SU-DHL-6 (cell line): ENCODE measurements at regions not wholly inside any gene's neighbourhood (a gene's known extent, or its start where the extent isn't known, plus 50 kb on each side); places are given as distances from the start of the nearest gene placed in this dataset.

Experiments
- H2AFZ ChIP-seq: fragments of 200-600 bp; sonication (generic); 2 replicates; pipeline ENCODE4 v1.6.1; 2014; ENCODE audit warnings: low read depth, mild to moderate bottlenecking, moderate library complexity, mixed read lengths, antibody characterized with exemption, low read length; ENCODE audit not compliant: severe bottlenecking
- H3F3A ChIP-seq: fragments of 200-600 bp; shearing (Covaris generic); 2 replicates; pipeline ENCODE4 v1.6.0; 2016; ENCODE audit warnings: antibody characterized with exemption, mild to moderate bottlenecking; ENCODE audit not compliant: insufficient read depth
- H3K27ac ChIP-seq: fragments of 200-600 bp; sonication (generic); 2 replicates; pipeline ENCODE4 v1.5.1; 2016; ENCODE audit warnings: low read depth, mild to moderate bottlenecking, low read length, moderate library complexity, mixed read lengths
- H3K27me3 ChIP-seq: fragments of 200-600 bp; sonication (generic), shearing (Covaris generic); 2 replicates; pipeline ENCODE4 v1.6.0; 2014; ENCODE audit warnings: mild to moderate bottlenecking, low read length
- H3K36me3 ChIP-seq: fragments of 200-600 bp; sonication (generic); 2 replicates; pipeline ENCODE4 v1.6.1; 2014; ENCODE audit warnings: mild to moderate bottlenecking, low read length, mixed read lengths
- H3K4me2 ChIP-seq: fragments of 300-600, 200-600 bp; shearing (Covaris generic), sonication (generic); 2 replicates; pipeline ENCODE4 v1.6.0; 2014; ENCODE audit warnings: low read length, low read depth, mild to moderate bottlenecking; ENCODE audit not compliant: poor library complexity, severe bottlenecking
- H3K4me3 ChIP-seq: fragments of 200-600 bp; sonication (generic); 2 replicates; pipeline ENCODE4 v1.5.1; 2014; ENCODE audit warnings: antibody characterized with exemption, low read length, mild to moderate bottlenecking, mixed read lengths; ENCODE audit not compliant: insufficient read depth, poor library complexity, severe bottlenecking
- H3K79me2 ChIP-seq: fragments of 200-600 bp; sonication (generic); 2 replicates; pipeline ENCODE4 v1.6.1; 2014; ENCODE audit warnings: mild to moderate bottlenecking, low read length, moderate library complexity; ENCODE audit not compliant: insufficient read depth
- H3K9ac ChIP-seq: fragments of 200-600 bp; sonication (generic); 2 replicates; pipeline ENCODE4 v1.7.0; 2014; ENCODE audit warnings: mild to moderate bottlenecking, low read length
- H3K9me2 ChIP-seq: fragments of 200-600 bp; sonication (generic); replicated peaks from 2 replicates; pipeline ENCODE4 v1.6.1; 2014; ENCODE audit warnings: low read length; ENCODE audit not compliant: insufficient read depth
- H3K9me3 ChIP-seq: fragments of 200-600 bp; sonication (generic); 2 replicates; pipeline ENCODE4 v1.6.1; 2014; ENCODE audit warnings: low read length, mixed read lengths; ENCODE audit not compliant: insufficient read depth
- H4K20me1 ChIP-seq: fragments of 200-600 bp; sonication (generic); 2 replicates; pipeline ENCODE4 v1.6.1; 2014; ENCODE audit warnings: low read depth, mild to moderate bottlenecking, antibody characterized with exemption, low read length, moderate library complexity, mixed read lengths
- EZH2phosphoT487 ChIP-seq: fragments of 200-600 bp; sonication (generic), shearing (Covaris generic); conservative IDR thresholded peaks from 2 replicates; pipeline ENCODE4 v1.6.1; 2018; ENCODE audit warnings: mild to moderate bottlenecking, antibody characterized with exemption, low read length, moderate library complexity, mixed read lengths
- TF ChIP-seq, protein P1 (sequence below): fragments of 200-600 bp; sonication (generic); IDR thresholded peaks from one replicate; pipeline ENCODE4 v1.5.1; 2017; ENCODE audit warnings: antibody characterized with exemption, mild to moderate bottlenecking, low read length, moderate library complexity; ENCODE audit not compliant: insufficient read depth, poor library complexity, severe bottlenecking

GRCh38 chr18:42268186-42268725 lies 313.2 kb downstream of the PIK3C3 start:
- Histone ChIP-seq H3K9ac (no peak overlapping the region), H3K9me3 (no peaks in the 10 kb centered on the region), H3K27me3 (no peaks in the 10 kb centered on the region), H2AFZ (no peak overlapping the region), H3K79me2 (no peaks in the 10 kb centered on the region), H3K4me2 (no peak overlapping the region), H3F3A (no peaks in the 10 kb centered on the region), H3K4me3 (no peak overlapping the region), H4K20me1 (no peaks in the 10 kb centered on the region), H3K27ac (no peak overlapping the region), H3K36me3 (no peaks in the 10 kb centered on the region), H3K9me2 (no peaks in the 10 kb centered on the region)
- no peak for TF ChIP-seq EZH2phosphoT487
- TF ChIP-seq, protein P1, sequence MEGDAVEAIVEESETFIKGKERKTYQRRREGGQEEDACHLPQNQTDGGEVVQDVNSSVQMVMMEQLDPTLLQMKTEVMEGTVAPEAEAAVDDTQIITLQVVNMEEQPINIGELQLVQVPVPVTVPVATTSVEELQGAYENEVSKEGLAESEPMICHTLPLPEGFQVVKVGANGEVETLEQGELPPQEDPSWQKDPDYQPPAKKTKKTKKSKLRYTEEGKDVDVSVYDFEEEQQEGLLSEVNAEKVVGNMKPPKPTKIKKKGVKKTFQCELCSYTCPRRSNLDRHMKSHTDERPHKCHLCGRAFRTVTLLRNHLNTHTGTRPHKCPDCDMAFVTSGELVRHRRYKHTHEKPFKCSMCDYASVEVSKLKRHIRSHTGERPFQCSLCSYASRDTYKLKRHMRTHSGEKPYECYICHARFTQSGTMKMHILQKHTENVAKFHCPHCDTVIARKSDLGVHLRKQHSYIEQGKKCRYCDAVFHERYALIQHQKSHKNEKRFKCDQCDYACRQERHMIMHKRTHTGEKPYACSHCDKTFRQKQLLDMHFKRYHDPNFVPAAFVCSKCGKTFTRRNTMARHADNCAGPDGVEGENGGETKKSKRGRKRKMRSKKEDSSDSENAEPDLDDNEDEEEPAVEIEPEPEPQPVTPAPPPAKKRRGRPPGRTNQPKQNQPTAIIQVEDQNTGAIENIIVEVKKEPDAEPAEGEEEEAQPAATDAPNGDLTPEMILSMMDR, result no peak

DNA sequence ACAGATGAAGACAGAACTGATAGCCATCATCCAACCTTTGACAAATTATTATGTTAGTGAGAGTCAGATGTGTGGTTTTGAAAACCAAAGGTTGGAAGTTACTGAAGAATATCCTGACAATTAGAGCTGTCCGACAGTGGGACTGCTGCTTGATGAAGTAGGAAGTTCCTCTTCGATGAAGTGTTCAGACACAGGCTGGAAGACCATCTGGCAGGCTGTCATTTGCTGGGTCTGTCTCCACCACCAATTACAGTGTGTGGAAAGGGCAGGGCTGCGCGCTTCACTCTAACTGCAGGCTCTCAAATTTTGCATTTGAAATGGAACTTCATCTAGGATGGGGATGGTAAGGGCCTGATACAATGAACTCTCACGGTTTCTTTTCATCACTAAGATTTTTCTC lies 313.8 kb downstream of the PIK3C3 start:
- no peaks in the 10 kb centered on the region for H3K9me2 ChIP-seq
- H3K4me2 ChIP-seq, result no peak overlapping the region
- H3K79me2 ChIP-seq, result no peaks in the 10 kb centered on the region
- no peak overlapping the region for H2AFZ ChIP-seq
- H3K9ac ChIP-seq, result no peak overlapping the region
- no peaks in the 10 kb centered on the region for H4K20me1 ChIP-seq
- H3F3A ChIP-seq, result no peaks in the 10 kb centered on the region
- no peak overlapping the region for H3K4me3 ChIP-seq
- no peak for TF ChIP-seq EZH2phosphoT487
- TF ChIP-seq, protein P1, result no peak
- H3K27ac ChIP-seq, result no peak overlapping the region
- H3K27me3 ChIP-seq, result no peaks in the 10 kb centered on the region
- no peaks in the 10 kb centered on the region for H3K9me3 ChIP-seq
- H3K36me3 ChIP-seq, result no peaks in the 10 kb centered on the region

- Histone ChIP-seq H3K27ac (no peak overlapping the region), H3K36me3 (no peaks in the 10 kb centered on the region), H3K4me3 (no peak overlapping the region), H3K9ac (no peak overlapping the region), H3K79me2 (no peaks in the 10 kb centered on the region), H3K27me3 (no peaks in the 10 kb centered on the region), H4K20me1 (no peaks in the 10 kb centered on the region), H3K9me3 (no peaks in the 10 kb centered on the region), H3K4me2 (no peak overlapping the region), H2AFZ (no peak overlapping the region), H3K9me2 (no peaks in the 10 kb centered on the region), H3F3A (no peaks in the 10 kb centered on the region)
- no peak for TF ChIP-seq EZH2phosphoT487
- TF ChIP-seq, protein P1, result no peak
Measured at GRCh38 chr18:42271647-42272414, 316.8 kb downstream of the PIK3C3 start.
